WTC11 (cell line): ENCODE measurements at regions not wholly inside any gene's neighbourhood (a gene's known extent, or its start where the extent isn't known, plus 50 kb on each side); places are given as distances from the start of the nearest gene placed in this dataset.
A peak's percentile ranks its signal among the peaks of the same experiment; 100 is the strongest.

Experiments used
- ATAC-seq: fragments of 200-7000 bp; cut with Tn5 transposase; 2 replicates; pipeline ENCODE4 v1.10.0; 2021; ENCODE audit warnings: mild to moderate bottlenecking, moderate library complexity
- CTCF ChIA-PET: fragments of 300-600 bp; sonication (Branson Sonifier 250); formaldehyde crosslinking; loops from one replicate; lab custom pipeline; 2021; ENCODE audit warnings: antibody characterized with exemption; lab: Charles Lee
- POLR2A ChIA-PET: fragments of 350-600 bp; sonication (Branson Sonifier 250); formaldehyde crosslinking; loops from one replicate; lab custom pipeline; 2021; ENCODE audit warnings: antibody characterized with exemption; lab: Charles Lee
- DNase-seq: peaks from one replicate; pipeline ENCODE4 v3.0.0; 2021; ENCODE audit warnings: low spot score
- H3K27ac Mint-ChIP-seq: 2 replicates; pipeline ENCODE4 v1.8.0; 2021; ENCODE audit warnings: mixed read lengths
- H3K27me3 Mint-ChIP-seq: 2 replicates; pipeline ENCODE4 v1.8.0; 2021; ENCODE audit warnings: low read depth, mild to moderate bottlenecking, moderate library complexity, mixed read lengths
- H3K36me3 Mint-ChIP-seq: 2 replicates; pipeline ENCODE4 v1.8.0; 2021; ENCODE audit warnings: mixed read lengths
- H3K4me1 Mint-ChIP-seq: 2 replicates; pipeline ENCODE4 v1.8.0; 2022; ENCODE audit warnings: mixed read lengths
- H3K4me3 Mint-ChIP-seq: 2 replicates; pipeline ENCODE4 v1.8.0; 2021; ENCODE audit warnings: mild to moderate bottlenecking, moderate library complexity, mixed read lengths
- H3K9me3 Mint-ChIP-seq: 2 replicates; pipeline ENCODE4 v1.8.0; 2021; ENCODE audit warnings: mixed read lengths
- CREM ChIP-seq: sonication (generic); formaldehyde crosslinking; IDR thresholded peaks from 2 replicates; pipeline ENCODE4 v1.8.1; 2022; ENCODE audit warnings: mild to moderate bottlenecking, missing genetic modification reagents, moderate library complexity
- CTCF ChIP-seq: fragments of 200-600 bp; IDR thresholded peaks from 2 replicates; pipeline ENCODE4 v1.8.0; 2022; ENCODE audit warnings: antibody characterized with exemption
- E2F1 ChIP-seq: sonication (generic); formaldehyde crosslinking; IDR thresholded peaks from 2 replicates; pipeline ENCODE4 v1.8.0; 2022; ENCODE audit warnings: mild to moderate bottlenecking, missing genetic modification reagents
- EMX1 ChIP-seq: fragments of 250-450 bp; sonication (Bioruptor Pico); IDR thresholded peaks from 2 replicates; pipeline ENCODE4 v1.8.0; 2021; ENCODE audit warnings: mild to moderate bottlenecking
- IRF2 ChIP-seq: sonication (generic); formaldehyde crosslinking; IDR thresholded peaks from 2 replicates; pipeline ENCODE4 v1.8.0; 2022; ENCODE audit warnings: low read depth, missing genetic modification reagents, borderline replicate concordance
- NFE2L1 ChIP-seq: sonication (generic); formaldehyde crosslinking; IDR thresholded peaks from 2 replicates; pipeline ENCODE4 v1.8.1; 2023; ENCODE audit warnings: missing genetic modification reagents
- NR3C1 ChIP-seq: sonication (generic); formaldehyde crosslinking; conservative IDR thresholded peaks from 2 replicates; pipeline ENCODE4 v1.8.1; 2023; ENCODE audit warnings: low read depth, mild to moderate bottlenecking, missing genetic modification reagents
- PRRX2 ChIP-seq: fragments of 250-450 bp; sonication (Bioruptor Pico); IDR thresholded peaks from 2 replicates; pipeline ENCODE4 v1.8.0; 2021; ENCODE audit warnings: mild to moderate bottlenecking
- TEAD4 ChIP-seq: sonication (generic); formaldehyde crosslinking; IDR thresholded peaks from 2 replicates; pipeline ENCODE4 v1.8.0; 2022; ENCODE audit warnings: mild to moderate bottlenecking, missing genetic modification reagents
- ZBTB21 ChIP-seq: sonication (generic); formaldehyde crosslinking; IDR thresholded peaks from 2 replicates; pipeline ENCODE4 v1.8.1; 2023; ENCODE audit warnings: mild to moderate bottlenecking, missing genetic modification reagents, borderline replicate concordance
- ZNF121 ChIP-seq: sonication (generic); formaldehyde crosslinking; IDR thresholded peaks from 2 replicates; pipeline ENCODE4 v1.8.0; 2023; ENCODE audit warnings: missing genetic modification reagents
- ZNF138 ChIP-seq: sonication (generic); formaldehyde crosslinking; conservative IDR thresholded peaks from 2 replicates; pipeline ENCODE4 v1.8.1; 2022; ENCODE audit warnings: mild to moderate bottlenecking, moderate library complexity, missing genetic modification reagents
- ZNF219 ChIP-seq: sonication (generic); formaldehyde crosslinking; IDR thresholded peaks from 2 replicates; pipeline ENCODE4 v1.8.0; 2023; ENCODE audit warnings: missing genetic modification reagents, mild to moderate bottlenecking, borderline replicate concordance
- ZNF317 ChIP-seq: sonication (generic); formaldehyde crosslinking; IDR thresholded peaks from 2 replicates; pipeline ENCODE4 v1.8.1; 2023; ENCODE audit warnings: low read depth, mild to moderate bottlenecking, moderate library complexity, missing genetic modification reagents, borderline replicate concordance
- ZNF416 ChIP-seq: fragments of 250-450 bp; sonication (Bioruptor Pico); IDR thresholded peaks from 2 replicates; pipeline ENCODE4 v1.9.0; 2021; ENCODE audit warnings: mild to moderate bottlenecking, inconsistent platforms
- ZNF425 ChIP-seq: fragments of 250-450 bp; sonication (Bioruptor Pico); conservative IDR thresholded peaks from 2 replicates; pipeline ENCODE4 v1.9.0; 2021; ENCODE audit warnings: mild to moderate bottlenecking
- TF ChIP-seq, protein P1 (sequence below): sonication (generic); formaldehyde crosslinking; IDR thresholded peaks from 2 replicates; pipeline ENCODE4 v1.8.0; 2022; ENCODE audit warnings: mild to moderate bottlenecking, missing genetic modification reagents
- TF ChIP-seq, protein P2 (sequence below): sonication (generic); formaldehyde crosslinking; IDR thresholded peaks from 2 replicates; pipeline ENCODE4 v1.8.1; 2023; ENCODE audit warnings: mild to moderate bottlenecking, moderate library complexity, missing genetic modification reagents
- TF ChIP-seq, protein P3 (sequence below): sonication (generic); formaldehyde crosslinking; IDR thresholded peaks from 2 replicates; pipeline ENCODE4 v1.8.1; 2023; ENCODE audit warnings: mild to moderate bottlenecking, missing genetic modification reagents

- peak; percentile 20 for DNase-seq
- peak; percentile 66 for TF ChIP-seq CTCF
- TF ChIP-seq ZNF416 (CRISPR knock-in tag): no peak
- ChIA-PET CTCF (interaction anchor here (0.6 to 2.4 kb wide), 15 partner anchors 8 to 738 kb away, joined by 3 to 11 read pairs (median 4); partner anchors contain the start of gene SLC30A5), POLR2A (no interaction called here)
- Mint-ChIP-seq H3K27me3 (no peaks in the 10 kb centered on the region; the same call in 1 of the 2 replicates), H3K4me1 (peaks cover 2% of the 10 kb centered on the region; the same call in 1 of the 2 replicates), H3K4me3 (no peak overlapping the region), H3K36me3 (no peaks in the 10 kb centered on the region), H3K27ac (no peak overlapping the region), H3K9me3 (no peaks in the 10 kb centered on the region)
- peak; percentile 78 for ATAC-seq
Measured at GRCh38 chr5:69024241-69024651, 69.6 kb upstream of the SLC30A5 start.

DNA sequence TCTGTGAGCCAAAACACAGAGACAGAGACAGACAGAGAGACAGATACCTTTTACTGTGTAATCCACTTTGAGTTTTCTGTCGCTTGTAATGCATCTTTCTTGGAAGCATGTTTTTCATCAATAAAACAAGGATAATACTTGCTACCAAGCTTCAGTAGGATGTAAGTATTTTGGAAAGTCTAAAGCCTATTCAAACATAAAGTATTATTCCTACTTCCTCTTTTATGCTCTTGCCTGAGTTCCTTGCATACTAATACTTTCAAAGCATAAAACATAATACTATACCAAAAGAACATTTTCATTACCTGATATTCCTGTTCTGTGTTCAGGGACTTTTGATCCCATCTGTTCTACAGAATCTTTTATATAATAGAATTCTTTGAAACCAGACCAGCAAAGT lies 64.5 kb upstream of the SLC30A5 start:
- Mint-ChIP-seq H3K36me3 (no peaks in the 10 kb centered on the region), H3K4me3 (no peak overlapping the region), H3K27ac (no peak overlapping the region), H3K4me1 (peaks cover 2% of the 10 kb centered on the region; the same call in 1 of the 2 replicates)
- DNase-seq (no peak), ATAC-seq (no peak)
- POLR2A ChIA-PET: no interaction called here
- TF ChIP-seq, protein P1, sequence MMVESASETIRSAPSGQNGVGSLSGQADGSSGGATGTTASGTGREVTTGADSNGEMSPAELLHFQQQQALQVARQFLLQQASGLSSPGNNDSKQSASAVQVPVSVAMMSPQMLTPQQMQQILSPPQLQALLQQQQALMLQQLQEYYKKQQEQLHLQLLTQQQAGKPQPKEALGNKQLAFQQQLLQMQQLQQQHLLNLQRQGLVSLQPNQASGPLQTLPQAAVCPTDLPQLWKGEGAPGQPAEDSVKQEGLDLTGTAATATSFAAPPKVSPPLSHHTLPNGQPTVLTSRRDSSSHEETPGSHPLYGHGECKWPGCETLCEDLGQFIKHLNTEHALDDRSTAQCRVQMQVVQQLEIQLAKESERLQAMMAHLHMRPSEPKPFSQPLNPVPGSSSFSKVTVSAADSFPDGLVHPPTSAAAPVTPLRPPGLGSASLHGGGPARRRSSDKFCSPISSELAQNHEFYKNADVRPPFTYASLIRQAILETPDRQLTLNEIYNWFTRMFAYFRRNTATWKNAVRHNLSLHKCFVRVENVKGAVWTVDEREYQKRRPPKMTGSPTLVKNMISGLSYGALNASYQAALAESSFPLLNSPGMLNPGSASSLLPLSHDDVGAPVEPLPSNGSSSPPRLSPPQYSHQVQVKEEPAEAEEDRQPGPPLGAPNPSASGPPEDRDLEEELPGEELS (CRISPR knock-in tag): no peak
- no peak for TF ChIP-seq ZNF416 (CRISPR knock-in tag)
- TF ChIP-seq TEAD4 (CRISPR knock-in tag): no peak
- no peak for TF ChIP-seq CREM (CRISPR knock-in tag)
- TF ChIP-seq, protein P2, sequence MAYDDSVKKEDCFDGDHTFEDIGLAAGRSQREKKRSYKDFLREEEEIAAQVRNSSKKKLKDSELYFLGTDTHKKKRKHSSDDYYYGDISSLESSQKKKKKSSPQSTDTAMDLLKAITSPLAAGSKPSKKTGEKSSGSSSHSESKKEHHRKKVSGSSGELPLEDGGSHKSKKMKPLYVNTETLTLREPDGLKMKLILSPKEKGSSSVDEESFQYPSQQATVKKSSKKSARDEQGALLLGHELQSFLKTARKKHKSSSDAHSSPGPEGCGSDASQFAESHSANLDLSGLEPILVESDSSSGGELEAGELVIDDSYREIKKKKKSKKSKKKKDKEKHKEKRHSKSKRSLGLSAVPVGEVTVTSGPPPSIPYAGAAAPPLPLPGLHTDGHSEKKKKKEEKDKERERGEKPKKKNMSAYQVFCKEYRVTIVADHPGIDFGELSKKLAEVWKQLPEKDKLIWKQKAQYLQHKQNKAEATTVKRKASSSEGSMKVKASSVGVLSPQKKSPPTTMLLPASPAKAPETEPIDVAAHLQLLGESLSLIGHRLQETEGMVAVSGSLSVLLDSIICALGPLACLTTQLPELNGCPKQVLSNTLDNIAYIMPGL (CRISPR knock-in tag): no peak
- TF ChIP-seq PRRX2: no peak
- TF ChIP-seq ZNF121 (CRISPR knock-in tag): no peak
- no peak for TF ChIP-seq NR3C1
- TF ChIP-seq ZNF138 (CRISPR knock-in tag): no peak
- TF ChIP-seq EMX1 (CRISPR knock-in tag): no peak
- TF ChIP-seq, protein P3, sequence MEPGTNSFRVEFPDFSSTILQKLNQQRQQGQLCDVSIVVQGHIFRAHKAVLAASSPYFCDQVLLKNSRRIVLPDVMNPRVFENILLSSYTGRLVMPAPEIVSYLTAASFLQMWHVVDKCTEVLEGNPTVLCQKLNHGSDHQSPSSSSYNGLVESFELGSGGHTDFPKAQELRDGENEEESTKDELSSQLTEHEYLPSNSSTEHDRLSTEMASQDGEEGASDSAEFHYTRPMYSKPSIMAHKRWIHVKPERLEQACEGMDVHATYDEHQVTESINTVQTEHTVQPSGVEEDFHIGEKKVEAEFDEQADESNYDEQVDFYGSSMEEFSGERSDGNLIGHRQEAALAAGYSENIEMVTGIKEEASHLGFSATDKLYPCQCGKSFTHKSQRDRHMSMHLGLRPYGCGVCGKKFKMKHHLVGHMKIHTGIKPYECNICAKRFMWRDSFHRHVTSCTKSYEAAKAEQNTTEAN (CRISPR knock-in tag): no peak
- TF ChIP-seq NFE2L1: no peak
- no peak for TF ChIP-seq ZNF219 (CRISPR knock-in tag)
- TF ChIP-seq IRF2 (CRISPR knock-in tag): no peak
- TF ChIP-seq ZBTB21 (CRISPR knock-in tag): no peak
- TF ChIP-seq ZNF425 (CRISPR knock-in tag): no peak
- TF ChIP-seq E2F1: no peak
- TF ChIP-seq ZNF317 (CRISPR knock-in tag): no peak
- TF ChIP-seq, all 79 proteins: peak for 0
- no peaks in the 10 kb centered on the region; the same call in 1 of the 2 replicates for H3K27me3 Mint-ChIP-seq
- CTCF ChIA-PET: interaction anchor here (2.4 kb wide), 1 partner anchor 13 kb away, joined by 10 read pairs; no protein-coding TSS in a partner anchor
- H3K9me3 Mint-ChIP-seq: no peaks in the 10 kb centered on the region
